Calu3 (cell line): ENCODE measurements at regions not wholly inside any gene's neighbourhood (a gene's known extent, or its start where the extent isn't known, plus 50 kb on each side); places are given as distances from the start of the nearest gene placed in this dataset.

Source experiments
- BruUV-seq: library from RNA; stranded (reverse); fragments of 400-500 nt; replicated peaks from 2 replicates; lab custom pipeline; 2021; lab: Mats Ljungman, UMichigan
- CTCF ChIA-PET: fragments of 300-600 bp; sonication (Branson Sonifier 250); formaldehyde crosslinking; loops from one replicate; lab custom pipeline; 2022; ENCODE audit warnings: antibody characterized with exemption; lab: Charles Lee
- DNase-seq: peaks from one replicate; pipeline ENCODE4 v3.0.0; 2022
- H3K27ac Mint-ChIP-seq: one replicate; pipeline ENCODE4 v1.8.0; 2022; ENCODE audit warnings: mixed read lengths; ENCODE audit not compliant: unreplicated experiment
- H3K27me3 Mint-ChIP-seq: one replicate; pipeline ENCODE4 v1.8.0; 2022; ENCODE audit warnings: mixed read lengths; ENCODE audit not compliant: unreplicated experiment
- H3K36me3 Mint-ChIP-seq: one replicate; pipeline ENCODE4 v1.8.0; 2022; ENCODE audit warnings: mild to moderate bottlenecking, moderate library complexity, mixed read lengths; ENCODE audit not compliant: insufficient read depth, unreplicated experiment
- H3K4me1 Mint-ChIP-seq: one replicate; pipeline ENCODE4 v1.8.0; 2022; ENCODE audit warnings: mild to moderate bottlenecking, low read depth, mixed read lengths; ENCODE audit not compliant: unreplicated experiment
- H3K4me3 Mint-ChIP-seq: one replicate; pipeline ENCODE4 v1.8.0; 2022; ENCODE audit warnings: mild to moderate bottlenecking, low read depth, moderate library complexity, mixed read lengths; ENCODE audit not compliant: unreplicated experiment
- H3K9me3 Mint-ChIP-seq: one replicate; pipeline ENCODE4 v1.8.0; 2022; ENCODE audit warnings: low read depth, mixed read lengths; ENCODE audit not compliant: unreplicated experiment
- CTCF ChIP-seq: fragments of 200-600 bp; IDR thresholded peaks from one replicate; pipeline ENCODE4 v1.8.0; 2022; ENCODE audit warnings: antibody characterized with exemption; ENCODE audit not compliant: unreplicated experiment
- intact Hi-C: fragments of 100-400 bp; cut with micrococcal nuclease; formaldehyde crosslinking; loops from one replicate; pipeline ENCODE4 v1.10.0; 2022; ENCODE audit not compliant: unreplicated experiment

- peak; percentile 17 for DNase-seq
- intact Hi-C loops = no loop called here
- Mint-ChIP-seq H3K4me1 (peaks cover 21% of the 10 kb centered on the region), H3K36me3 (peaks cover 4% of the 10 kb centered on the region), H3K27me3 (no peaks in the 10 kb centered on the region), H3K4me3 (no peak overlapping the region), H3K9me3 (no peaks in the 10 kb centered on the region), H3K27ac (no peak overlapping the region)
- CTCF ChIA-PET = no interaction called here
- TF ChIP-seq CTCF = no peak
- no TSS peak for BruUV-seq
These were observed 275.5 kb upstream of the RUNX1 start for GRCh38 chr21:35324372-35325220.

- TF ChIP-seq CTCF = no peak
- H3K27me3 Mint-ChIP-seq = no peaks in the 10 kb centered on the region
- peaks cover 28% of the 10 kb centered on the region for H3K4me1 Mint-ChIP-seq
- H3K4me3 Mint-ChIP-seq = no peak overlapping the region
- H3K36me3 Mint-ChIP-seq = peaks cover 4% of the 10 kb centered on the region
- CTCF ChIA-PET = no interaction called here
- intact Hi-C loops = no loop called here
- no TSS peak for BruUV-seq
- no peak overlapping the region for H3K27ac Mint-ChIP-seq
- no peaks in the 10 kb centered on the region for H3K9me3 Mint-ChIP-seq
- no peak for DNase-seq
These were observed 274.8 kb upstream of the RUNX1 start for GRCh38 chr21:35323947-35324346.

GRCh38 chr21:35321322-35322200 lies 272.5 kb upstream of the RUNX1 start:
- TF ChIP-seq CTCF = no peak
- no peak for DNase-seq
- Mint-ChIP-seq H3K9me3 (no peaks in the 10 kb centered on the region), H3K4me1 (peaks cover 39% of the 10 kb centered on the region), H3K36me3 (peaks cover 4% of the 10 kb centered on the region), H3K4me3 (no peak overlapping the region), H3K27ac (no peak overlapping the region), H3K27me3 (no peaks in the 10 kb centered on the region)
- no TSS peak for BruUV-seq
- CTCF ChIA-PET = interaction anchor here (0.9 kb wide), 1 partner anchor 79 kb away, joined by 3 read pairs; no protein-coding TSS in a partner anchor
- intact Hi-C loops = no loop called here

GRCh38 chr21:35319684-35320283 lies 270.7 kb upstream of the RUNX1 start:
- Mint-ChIP-seq H3K4me3 (no peak overlapping the region), H3K36me3 (no peaks in the 10 kb centered on the region), H3K27ac (no peak overlapping the region), H3K9me3 (no peaks in the 10 kb centered on the region), H3K4me1 (peaks cover 39% of the 10 kb centered on the region), H3K27me3 (no peaks in the 10 kb centered on the region)
- CTCF ChIA-PET = no interaction called here
- no peak for TF ChIP-seq CTCF
- intact Hi-C loops = no loop called here
- BruUV-seq = no TSS peak
- DNase-seq = no peak
